C4-2B (cell line): ENCODE measurements at regions not wholly inside any gene's neighbourhood (a gene's known extent, or its start where the extent isn't known, plus 50 kb on each side); places are given as distances from the start of the nearest gene placed in this dataset.

Experiments
- CTCF ChIP-seq: fragments of 450-650 bp; conservative IDR thresholded peaks from 2 replicates; pipeline ENCODE4 v1.5.1; 2017; ENCODE audit warnings: mild to moderate bottlenecking
- ZFX ChIP-seq: fragments of 450-650 bp; IDR thresholded peaks from 2 replicates; pipeline ENCODE4 v1.6.1; 2017

- TF ChIP-seq CTCF, result no peak
- TF ChIP-seq ZFX, result no peak
These were observed 305.2 kb upstream of the SYT1 start for GRCh38 chr12:78559416-78559815.
